NOMO-1 treated with dmso at 0.1 percent for 144 hours (cell line): ENCODE measurements at regions not wholly inside any gene's neighbourhood (a gene's known extent, or its start where the extent isn't known, plus 50 kb on each side); places are given as distances from the start of the nearest gene placed in this dataset.
"Not testable (repeated sequence)": the region's sequence is repeated elsewhere in the genome, so short reads cannot be mapped to it uniquely, and the experiment has no call there.

Experiments
- DNase-seq: peaks from one replicate; lab custom pipeline; 2025; ENCODE audit not compliant: unreplicated experiment; lab: John Stamatoyannopoulos, UW

GRCh38 chr16:29330623-29331022, 75.9 kb downstream of the NPIPB11 start:
- DNase-seq = not testable (repeated sequence)

DNA sequence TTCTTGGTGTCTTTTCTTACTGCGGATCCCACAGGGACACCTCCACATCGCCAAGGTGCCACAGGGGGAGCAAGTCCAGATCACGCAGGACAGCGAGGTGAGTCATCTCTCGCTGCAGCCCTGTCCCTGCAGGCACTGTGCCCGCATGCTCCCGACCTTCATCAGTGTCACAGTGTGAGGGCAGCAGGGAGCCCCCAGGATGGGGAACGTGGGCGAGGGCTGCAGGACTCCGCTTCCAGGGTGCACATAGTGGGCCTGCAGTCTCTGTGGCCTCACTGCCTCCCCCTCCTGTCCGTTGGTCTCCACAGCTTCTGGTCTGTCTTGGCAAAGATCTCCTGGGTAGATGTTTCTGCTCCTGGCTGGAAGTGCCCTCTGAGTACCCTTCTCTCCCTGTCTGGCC, 78.0 kb downstream of the NPIPB11 start:
- DNase-seq = not testable (repeated sequence)

DNA sequence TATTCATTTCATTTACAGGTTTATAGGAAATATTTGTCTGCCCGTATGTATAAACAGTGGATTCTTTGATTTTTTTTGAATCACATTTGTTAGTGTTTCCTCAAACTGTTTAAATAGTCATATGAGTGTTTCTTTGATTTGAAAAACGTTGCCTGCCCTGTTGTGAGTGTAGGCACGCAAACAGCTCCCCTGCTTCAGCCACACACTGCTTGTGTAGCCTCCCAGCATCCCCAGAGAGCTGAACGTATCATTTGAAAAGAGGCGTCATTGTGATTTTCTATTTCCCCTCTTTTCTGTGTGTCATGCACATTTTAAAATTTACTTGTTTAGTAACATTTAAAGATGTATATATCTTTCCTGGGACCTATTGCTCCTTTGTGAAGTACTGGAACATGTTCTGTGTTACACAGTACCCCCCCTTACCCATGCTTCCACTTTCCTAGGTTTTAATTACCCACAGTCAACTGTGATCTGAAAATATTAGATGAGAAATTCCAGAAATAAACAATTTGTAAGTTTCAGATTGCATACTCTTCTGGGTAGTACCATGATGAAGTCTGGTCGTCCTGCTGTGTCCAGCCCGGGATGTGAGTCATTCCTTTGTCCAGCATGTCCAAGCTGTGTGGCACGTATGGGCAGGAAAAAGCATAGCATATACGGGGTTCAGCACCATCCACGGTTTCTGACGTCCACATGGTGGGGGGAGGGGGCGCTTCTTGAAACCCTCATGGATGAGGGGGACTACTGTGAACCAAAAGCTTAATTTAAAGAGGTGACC, 78.7 kb downstream of the NPIPB11 start:
- not testable (repeated sequence) for DNase-seq

GRCh38 chr16:29326164-29327125, 80.1 kb downstream of the NPIPB11 start:
- DNase-seq = not testable (repeated sequence)

- DNase-seq = not testable (repeated sequence)
Observed at GRCh38 chr16:29323725-29324124, 82.8 kb downstream of the NPIPB11 start.

GRCh38 chr16:29321585-29321984, 84.9 kb downstream of the NPIPB11 start:
- DNase-seq = no peak

DNA sequence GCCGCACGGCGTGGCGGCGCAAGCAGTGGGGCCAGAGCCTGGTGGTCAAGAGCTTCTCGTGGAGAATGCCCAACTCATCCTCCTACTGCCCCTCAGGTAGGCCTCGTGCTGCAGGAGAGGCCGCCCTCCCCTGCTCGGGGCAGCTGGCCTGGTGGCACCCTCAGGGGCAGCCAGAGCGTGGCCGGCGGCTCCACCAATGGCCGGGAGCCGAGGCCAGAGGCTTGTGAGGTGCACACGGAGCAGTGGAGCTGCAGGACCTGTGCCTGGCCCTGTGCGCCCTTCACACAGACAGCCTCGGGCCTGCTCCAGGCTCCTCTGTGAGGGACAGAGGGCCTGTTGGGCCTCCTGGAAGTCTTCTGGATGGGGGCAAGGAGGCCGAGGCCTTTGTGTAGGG, 85.5 kb downstream of the NPIPB11 start:
- no peak for DNase-seq

GRCh38 chr16:29320274-29320999, 86.1 kb downstream of the NPIPB11 start:
- no peak for DNase-seq

GRCh38 chr16:29319726-29320125, 86.8 kb downstream of the NPIPB11 start:
- no peak for DNase-seq

GRCh38 chr16:29318561-29318968, 87.9 kb downstream of the NPIPB11 start:
- peak; percentile 52 for DNase-seq

DNA sequence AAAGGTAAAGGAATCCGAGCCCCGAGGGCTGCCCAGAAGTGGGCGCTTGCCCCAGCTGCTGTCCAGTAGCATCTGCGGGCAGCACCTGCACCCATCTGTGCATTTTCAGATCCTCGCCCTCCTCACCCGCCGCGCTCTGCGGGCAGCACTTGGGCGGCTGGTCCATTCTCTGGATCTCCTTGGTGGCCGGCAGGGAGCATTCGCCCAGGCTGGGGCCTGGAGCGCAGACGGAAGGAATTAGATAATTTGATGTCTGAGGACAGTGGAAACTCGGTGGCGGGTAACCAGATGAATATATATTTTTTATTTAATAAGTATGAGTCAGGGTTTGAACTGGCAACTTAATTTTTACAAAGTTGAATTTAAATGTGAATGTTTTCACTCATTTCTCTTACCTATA, 88.5 kb downstream of the NPIPB11 start:
- no peak for DNase-seq

- DNase-seq = no peak
Observed at GRCh38 chr16:29317269-29317668, 89.2 kb downstream of the NPIPB11 start.

DNA sequence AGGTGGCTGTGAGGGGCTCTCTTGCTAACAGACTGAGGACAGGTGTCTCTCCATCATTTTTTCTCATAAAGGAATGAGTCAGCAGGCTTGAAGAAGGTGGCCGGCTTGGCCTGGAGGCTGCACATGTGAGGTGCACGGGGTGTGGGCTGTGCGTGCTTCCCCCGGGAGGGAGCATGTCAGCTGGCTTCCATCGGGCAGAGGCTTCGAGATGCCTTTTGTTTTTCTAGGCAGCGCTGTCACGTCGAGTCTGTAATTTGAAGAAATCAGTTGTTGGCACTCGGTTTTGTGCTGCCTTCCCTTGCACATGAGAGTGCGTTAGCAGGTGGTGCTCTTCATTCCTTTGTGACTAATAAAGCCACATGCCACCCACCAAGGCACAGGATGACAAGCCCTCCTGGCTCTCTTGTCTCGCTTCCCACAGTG, 89.7 kb downstream of the NPIPB11 start:
- no peak for DNase-seq

DNA sequence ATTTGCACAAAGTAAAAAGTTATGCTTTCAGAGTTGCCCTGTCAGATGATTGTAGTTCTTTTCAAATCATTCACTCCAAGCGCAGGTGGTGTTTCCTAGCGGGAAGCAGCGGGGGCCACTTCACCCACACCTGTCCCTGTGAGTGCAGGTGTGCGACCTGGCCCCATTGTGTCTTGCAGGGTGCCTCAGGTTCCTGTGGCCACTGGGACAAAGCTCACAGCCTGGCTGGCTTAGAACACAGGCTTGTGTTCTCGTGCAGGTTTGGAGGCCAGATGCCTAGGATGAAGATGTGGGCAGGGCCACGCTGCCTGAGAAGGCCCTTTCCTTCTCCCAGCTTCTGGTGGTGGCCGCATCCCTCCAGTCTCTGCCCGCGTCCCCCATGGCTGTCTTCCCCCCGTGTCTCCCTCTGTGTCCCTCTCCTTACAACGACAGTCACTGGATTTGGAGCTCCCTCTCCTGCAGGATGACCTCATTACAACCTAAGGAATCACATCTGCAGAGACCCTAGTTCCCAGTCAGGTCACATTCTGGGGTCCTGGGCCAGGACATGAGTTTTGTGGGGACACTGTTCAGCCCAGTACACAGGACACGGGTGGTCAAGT, 90.5 kb downstream of the NPIPB11 start:
- DNase-seq = no peak

GRCh38 chr16:29315046-29315445, 91.5 kb downstream of the NPIPB11 start:
- DNase-seq = no peak

- no peak for DNase-seq
Observed at GRCh38 chr16:29314292-29314934, 92.1 kb downstream of the NPIPB11 start.

GRCh38 chr16:29313559-29314048, 92.9 kb downstream of the NPIPB11 start:
- no peak for DNase-seq

GRCh38 chr16:29312835-29313558, 93.5 kb downstream of the NPIPB11 start:
- no peak for DNase-seq

GRCh38 chr16:29312345-29312675, 94.2 kb downstream of the NPIPB11 start:
- DNase-seq = not testable (repeated sequence)
